Endodermal cell (in vitro differentiated cells): ENCODE measurements at regions not wholly inside any gene's neighbourhood (a gene's known extent, or its start where the extent isn't known, plus 50 kb on each side); places are given as distances from the start of the nearest gene placed in this dataset.
A peak's percentile ranks its signal among the peaks of the same experiment; 100 is the strongest.
"Not testable (repeated sequence)": the region's sequence is repeated elsewhere in the genome, so short reads cannot be mapped to it uniquely, and the experiment has no call there.

Experiments used
- DNase-seq: peaks from one replicate; pipeline ENCODE4 v3.0.0-alpha.2; 2017
- H3K27ac ChIP-seq: 2 replicates; pipeline ENCODE4 v1.5.1; 2013; ENCODE audit warnings: mild to moderate bottlenecking, low read depth, low read length, moderate library complexity
- H3K27me3 ChIP-seq: 2 replicates; pipeline ENCODE4 v1.6.1; 2013; ENCODE audit warnings: mild to moderate bottlenecking, low read length, moderate library complexity; ENCODE audit not compliant: insufficient read depth, control insufficient read depth, poor library complexity, severe bottlenecking
- H3K36me3 ChIP-seq: 2 replicates; pipeline ENCODE4 v1.7.0; 2013; ENCODE audit warnings: mild to moderate bottlenecking, low read length, moderate library complexity; ENCODE audit not compliant: control insufficient read depth, insufficient read depth
- H3K4me1 ChIP-seq: one replicate; pipeline ENCODE4 v1.7.0; 2013; ENCODE audit warnings: low read length; ENCODE audit not compliant: control insufficient read depth, insufficient read depth
- H3K4me3 ChIP-seq: 2 replicates; pipeline ENCODE4 v1.5.1; 2013; ENCODE audit warnings: mild to moderate bottlenecking, low read length, moderate library complexity
- H3K9ac ChIP-seq: 2 replicates; pipeline ENCODE4 v1.6.1; 2013; ENCODE audit warnings: mild to moderate bottlenecking, low read length, moderate library complexity; ENCODE audit not compliant: poor library complexity, severe bottlenecking; ENCODE audit errors: extremely low read depth
- H3K9me3 ChIP-seq: 2 replicates; pipeline ENCODE4 v1.6.1; 2013; ENCODE audit warnings: mild to moderate bottlenecking, low read length, moderate library complexity; ENCODE audit not compliant: control insufficient read depth
- H3K27ac Mint-ChIP-seq: 2 replicates; pipeline ENCODE4 v1.8.0; 2020; ENCODE audit warnings: mixed read lengths
- H3K27me3 Mint-ChIP-seq: 2 replicates; pipeline ENCODE4 v1.8.0; 2021; ENCODE audit warnings: mild to moderate bottlenecking, mixed read lengths; ENCODE audit not compliant: insufficient read depth
- H3K36me3 Mint-ChIP-seq: 2 replicates; pipeline ENCODE4 v1.8.0; 2020; ENCODE audit warnings: low read depth, mixed read lengths
- H3K4me1 Mint-ChIP-seq: 2 replicates; pipeline ENCODE4 v1.8.0; 2020; ENCODE audit warnings: mixed read lengths
- H3K4me3 Mint-ChIP-seq: 2 replicates; pipeline ENCODE4 v1.8.0; 2020; ENCODE audit warnings: mild to moderate bottlenecking, moderate library complexity, mixed read lengths
- H3K9me3 Mint-ChIP-seq: 2 replicates; pipeline ENCODE4 v1.8.0; 2020; ENCODE audit warnings: mild to moderate bottlenecking, mixed read lengths
- WGBS, 2 experiments: methylation state at CpG; one replicate each; pipeline versions ENCODE4 v1.1.5 to v1.1.7; 2013; ENCODE audit warnings: missing lambda C conversion rate in 2 of 2, mixed read lengths in 1 of 2; ENCODE audit not compliant: insufficient coverage in 1 of 2, insufficient read length in 1 of 2; 5-methylcytosine and 5-hydroxymethylcytosine counted together
- TF ChIP-seq, protein P1 (sequence below): fragments of 200-600 bp; sonication (generic); conservative IDR thresholded peaks from 2 replicates; pipeline ENCODE4 v1.5.0; 2021; ENCODE audit warnings: antibody characterized with exemption, mild to moderate bottlenecking

DNA sequence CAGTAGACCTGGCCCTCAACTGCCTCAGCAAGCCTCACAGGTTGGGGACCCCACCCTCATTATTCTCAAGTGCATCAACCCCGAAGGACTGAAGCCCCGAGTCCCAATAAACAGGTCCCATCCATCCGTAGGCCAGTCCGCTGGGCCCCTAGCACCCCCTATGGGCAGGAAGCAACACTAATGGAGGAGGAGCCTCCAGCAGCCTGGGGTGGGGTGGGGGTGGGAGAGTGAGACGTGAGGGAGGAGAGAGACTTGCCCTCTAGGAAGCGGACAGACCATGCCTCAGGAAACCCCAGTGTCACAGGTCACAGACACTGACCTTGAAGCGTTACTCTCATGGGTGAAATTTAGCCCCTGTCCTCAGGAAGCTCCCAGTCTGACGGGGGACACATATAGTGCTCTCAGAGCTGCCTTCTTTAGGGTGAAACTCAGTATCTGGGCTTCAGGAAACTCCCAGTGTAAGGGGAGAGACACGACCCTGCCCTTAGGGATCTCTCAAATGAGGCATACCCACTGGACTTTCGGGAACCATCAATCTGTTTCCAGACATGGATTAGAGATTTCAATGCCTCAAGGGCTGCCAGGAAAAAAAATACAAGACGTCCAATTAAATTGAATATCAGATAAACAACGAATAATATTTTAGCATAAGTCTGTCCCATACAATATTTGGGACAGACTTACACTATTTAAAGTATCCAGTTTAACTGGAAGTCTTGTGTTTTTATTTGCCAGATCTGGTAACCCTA is 125.8 kb downstream of the MRPL14 start:
- peaks cover 4% of the 10 kb centered on the region for H3K36me3 ChIP-seq
- Mint-ChIP-seq H3K4me3 (peak overlapping the region; percentile 67), H3K4me1 (peaks cover 34% of the 10 kb centered on the region), H3K9me3 (peaks cover 25% of the 10 kb centered on the region), H3K36me3 (peaks cover 10% of the 10 kb centered on the region), H3K27me3 (peaks cover 3% of the 10 kb centered on the region), H3K27ac (peak overlapping the region; percentile 96)
- WGBS, 2 experiments = 39 to 55% methylated on average over 8 to 12 of the region's 12 CpGs
- peak overlapping the region; percentile 24 for H3K9ac ChIP-seq
- DNase-seq = peak; percentile 94
- H3K27me3 ChIP-seq = no peaks in the 10 kb centered on the region
- peak overlapping the region; percentile 82 for H3K27ac ChIP-seq
- H3K9me3 ChIP-seq = peaks cover 25% of the 10 kb centered on the region
- H3K4me3 ChIP-seq = peak overlapping the region; percentile 62
- peaks cover 14% of the 10 kb centered on the region for H3K4me1 ChIP-seq
- TF ChIP-seq, protein P1, sequence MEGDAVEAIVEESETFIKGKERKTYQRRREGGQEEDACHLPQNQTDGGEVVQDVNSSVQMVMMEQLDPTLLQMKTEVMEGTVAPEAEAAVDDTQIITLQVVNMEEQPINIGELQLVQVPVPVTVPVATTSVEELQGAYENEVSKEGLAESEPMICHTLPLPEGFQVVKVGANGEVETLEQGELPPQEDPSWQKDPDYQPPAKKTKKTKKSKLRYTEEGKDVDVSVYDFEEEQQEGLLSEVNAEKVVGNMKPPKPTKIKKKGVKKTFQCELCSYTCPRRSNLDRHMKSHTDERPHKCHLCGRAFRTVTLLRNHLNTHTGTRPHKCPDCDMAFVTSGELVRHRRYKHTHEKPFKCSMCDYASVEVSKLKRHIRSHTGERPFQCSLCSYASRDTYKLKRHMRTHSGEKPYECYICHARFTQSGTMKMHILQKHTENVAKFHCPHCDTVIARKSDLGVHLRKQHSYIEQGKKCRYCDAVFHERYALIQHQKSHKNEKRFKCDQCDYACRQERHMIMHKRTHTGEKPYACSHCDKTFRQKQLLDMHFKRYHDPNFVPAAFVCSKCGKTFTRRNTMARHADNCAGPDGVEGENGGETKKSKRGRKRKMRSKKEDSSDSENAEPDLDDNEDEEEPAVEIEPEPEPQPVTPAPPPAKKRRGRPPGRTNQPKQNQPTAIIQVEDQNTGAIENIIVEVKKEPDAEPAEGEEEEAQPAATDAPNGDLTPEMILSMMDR = peak; percentile 79

DNA sequence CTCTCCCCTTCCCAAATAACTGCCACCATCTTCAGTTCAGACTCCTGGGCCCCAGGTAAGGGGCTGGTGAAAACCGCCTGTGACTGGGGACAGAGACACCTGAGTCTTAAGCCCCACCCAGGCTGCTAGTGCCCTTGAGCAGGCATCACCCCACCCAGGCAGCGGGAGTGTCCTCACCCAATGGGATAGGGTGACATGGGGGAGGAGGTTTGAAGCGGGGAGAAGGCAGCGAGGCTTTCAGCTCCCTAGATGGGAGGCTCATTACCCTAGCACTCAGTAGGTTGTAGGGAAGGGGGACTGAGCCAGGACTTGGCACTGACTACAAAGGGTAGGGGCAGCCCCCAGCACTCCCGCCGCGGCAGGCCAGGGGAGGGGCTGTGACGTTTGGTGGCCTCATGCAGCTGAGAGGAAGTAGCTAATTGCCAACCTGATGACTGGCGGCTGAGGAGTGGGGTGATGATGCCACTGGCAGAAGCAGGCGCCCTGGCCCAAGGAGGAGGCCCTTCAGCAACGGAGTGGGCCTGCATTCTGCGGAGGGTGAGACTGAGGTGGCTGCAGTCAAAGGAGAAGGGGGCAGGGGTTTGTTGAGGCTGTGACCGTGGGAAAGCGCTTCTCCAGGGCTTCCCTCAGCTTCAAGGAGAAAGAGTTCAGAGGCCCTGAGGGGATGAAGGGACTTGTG is 126.9 kb downstream of the MRPL14 start:
- Histone ChIP-seq H3K27me3 (no peaks in the 10 kb centered on the region), H3K4me1 (peaks cover 4% of the 10 kb centered on the region), H3K4me3 (peak overlapping the region; percentile 67), H3K9ac (no peak overlapping the region), H3K36me3 (peaks cover 4% of the 10 kb centered on the region), H3K9me3 (peaks cover 33% of the 10 kb centered on the region), H3K27ac (no peak overlapping the region)
- DNase-seq = peak; percentile 92
- H3K4me3 Mint-ChIP-seq = no peak overlapping the region
- H3K9me3 Mint-ChIP-seq = peaks cover 25% of the 10 kb centered on the region
- H3K27ac Mint-ChIP-seq = peak overlapping the region; percentile 81
- WGBS, 2 experiments = 67 to 83% methylated on average over 2 to 14 of the region's 14 CpGs
- peaks cover 22% of the 10 kb centered on the region for H3K4me1 Mint-ChIP-seq
- H3K27me3 Mint-ChIP-seq = peaks cover 3% of the 10 kb centered on the region
- H3K36me3 Mint-ChIP-seq = peaks cover 10% of the 10 kb centered on the region
- TF ChIP-seq, protein P1 = no peak

DNA sequence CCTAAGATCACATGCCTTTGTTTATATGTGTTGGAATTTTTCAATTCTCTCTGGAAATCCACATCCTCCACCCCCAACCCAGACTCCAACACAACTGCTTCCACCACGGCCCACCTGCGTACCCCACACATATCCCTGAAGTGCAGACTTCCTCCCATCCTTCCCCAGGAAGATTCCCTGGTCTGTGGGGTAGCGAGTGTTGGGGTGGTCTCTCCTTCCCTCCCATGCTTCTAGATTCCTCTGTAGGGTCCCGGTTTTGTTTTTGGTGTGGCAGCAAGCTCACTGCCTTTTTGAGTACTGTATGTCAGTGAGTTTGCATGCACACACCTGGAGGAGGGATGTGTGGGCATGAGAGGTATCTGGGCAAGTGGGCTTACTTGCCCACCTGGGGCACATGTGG is 127.6 kb downstream of the MRPL14 start:
- WGBS, 2 experiments = 96% methylated on average over 4 of the region's 4 CpGs; no CpG with 5 or more reads in 1 of the 2 experiments
- Histone ChIP-seq H3K27me3 (no peaks in the 10 kb centered on the region), H3K27ac (no peak overlapping the region), H3K36me3 (peaks cover 4% of the 10 kb centered on the region), H3K4me1 (peaks cover 4% of the 10 kb centered on the region), H3K4me3 (peak overlapping the region; percentile 67), H3K9me3 (peaks cover 33% of the 10 kb centered on the region), H3K9ac (no peak overlapping the region)
- H3K27me3 Mint-ChIP-seq = peaks cover 3% of the 10 kb centered on the region
- H3K9me3 Mint-ChIP-seq = peaks cover 25% of the 10 kb centered on the region
- DNase-seq = no peak
- no peak overlapping the region for H3K4me3 Mint-ChIP-seq
- H3K27ac Mint-ChIP-seq = peak overlapping the region; percentile 35
- peaks cover 10% of the 10 kb centered on the region for H3K36me3 Mint-ChIP-seq
- H3K4me1 Mint-ChIP-seq = peaks cover 16% of the 10 kb centered on the region
- TF ChIP-seq, protein P1 = no peak

DNA sequence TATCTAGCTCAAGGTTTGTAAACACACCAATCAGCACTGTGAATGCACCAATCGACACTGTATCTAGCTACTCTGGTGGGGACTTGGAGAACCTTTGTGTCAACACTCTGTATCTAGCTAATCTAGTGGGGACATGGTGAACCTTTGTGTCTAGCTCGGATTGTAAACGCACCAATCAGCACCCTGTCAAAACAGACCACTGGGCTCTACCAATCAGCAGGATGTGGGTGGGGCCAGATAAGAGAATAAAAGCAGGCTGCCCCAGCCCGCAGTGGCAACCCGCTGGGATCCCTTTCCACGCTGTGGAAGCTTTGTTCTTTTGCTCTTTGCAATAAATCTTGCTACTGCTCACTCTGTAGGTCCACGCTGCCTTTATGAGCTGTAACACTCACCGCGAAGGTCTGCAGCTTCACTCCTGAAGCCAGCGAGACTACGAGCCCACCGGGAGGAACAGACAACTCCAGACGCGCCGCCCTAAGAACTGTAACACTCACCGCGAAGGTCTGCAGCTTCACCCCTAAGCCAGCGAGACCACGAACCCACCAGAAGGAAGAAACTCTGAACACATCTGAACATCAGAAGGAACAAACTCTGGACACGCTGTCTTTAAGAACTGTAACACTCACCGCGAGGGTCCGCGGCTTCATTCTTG is 128.5 kb downstream of the MRPL14 start:
- not testable (repeated sequence) for H3K4me3 ChIP-seq, H3K36me3 ChIP-seq, H3K27ac ChIP-seq, H3K4me3 Mint-ChIP-seq, H3K4me1 ChIP-seq, H3K27me3 Mint-ChIP-seq, H3K9ac ChIP-seq, H3K36me3 Mint-ChIP-seq, H3K27me3 ChIP-seq
- H3K9me3 ChIP-seq = peaks cover 33% of the 10 kb centered on the region
- DNase-seq = peak; percentile 59
- Mint-ChIP-seq H3K9me3 (peaks cover 25% of the 10 kb centered on the region), H3K27ac (peak overlapping the region; percentile 85), H3K4me1 (peaks cover 17% of the 10 kb centered on the region)
- 91 to 95% methylated on average over 24 of the region's 24 CpGs for WGBS, 2 experiments
